Esophagus muscularis mucosa (tissue), 4 donors: ENCODE measurements at regions not wholly inside any gene's neighbourhood (a gene's known extent, or its start where the extent isn't known, plus 50 kb on each side); places are given as distances from the start of the nearest gene placed in this dataset.

Experiments used
- DNase-seq: peaks from one replicate; pipeline ENCODE4 v3.0.0-alpha.2; 2017; ENCODE audit errors: extremely low spot score
- H3K27ac ChIP-seq, 4 donors: fragments of 200-600 bp; sonication (generic); replicated peaks in 1 of 4; 1 replicate in 3 of 4; 2 replicates in 1 of 4; pipeline ENCODE4 v1.5.1; 2016 to 2019; ENCODE audit warnings: mild to moderate bottlenecking in 1 of 4
- H3K27me3 ChIP-seq, 4 donors: fragments of 200-600 bp; sonication (generic); one replicate each; pipeline versions ENCODE4 v1.5.1 to v1.6.0; 2016 to 2019
- H3K36me3 ChIP-seq, 4 donors: fragments of 200-600 bp; sonication (generic); one replicate each; pipeline ENCODE4 v1.5.1; 2016 to 2019
- H3K4me1 ChIP-seq, 4 donors: fragments of 200-600 bp; sonication (generic); one replicate each; pipeline ENCODE4 v1.5.1; 2016 to 2019
- H3K4me3 ChIP-seq, 4 donors: fragments of 200-600 bp; sonication (generic); 1 replicate in 2 of 4; 2 replicates in 2 of 4; pipeline ENCODE4 v1.5.1; 2016 to 2019; ENCODE audit warnings: mild to moderate bottlenecking in 4 of 4, moderate library complexity in 1 of 4
- H3K9me3 ChIP-seq, 4 donors: fragments of 200-600 bp; sonication (generic); 1 replicate in 3 of 4; 2 replicates in 1 of 4; pipeline ENCODE4 v1.5.1; 2016 to 2019
- EP300 ChIP-seq: sonication (generic); formaldehyde crosslinking; IDR thresholded peaks from one replicate; pipeline ENCODE4 v1.6.1; 2017; ENCODE audit warnings: antibody characterized with exemption
- POLR2A ChIP-seq: fragments of 450-650 bp; IDR thresholded peaks from one replicate; pipeline ENCODE4 v1.6.1; 2017; ENCODE audit warnings: antibody characterized with exemption, moderate library complexity, mild to moderate bottlenecking, low read depth
- POLR2AphosphoS5 ChIP-seq, 2 donors: sonication (generic); formaldehyde crosslinking; IDR thresholded peaks; one replicate each; pipeline ENCODE4 v1.6.1; 2017; ENCODE audit warnings: antibody characterized with exemption in 2 of 2
- WGBS: methylation state at CpG from one replicate; pipeline ENCODE4 v1.1.5; 2018; 5-methylcytosine and 5-hydroxymethylcytosine counted together
- intact Hi-C: fragments of 100-400 bp; cut with DNase I; formaldehyde crosslinking; loops from one replicate; pipeline ENCODE4 v1.15.1; 2023
- TF ChIP-seq, protein P1 (sequence below), 3 experiments: fragments of 200-600 bp in 2 of 3; fragments of 450-650 bp in 1 of 3; sonication (generic) in 2 of 3; IDR thresholded peaks; one replicate each; pipeline ENCODE4 v1.5.1; 2017 to 2019; ENCODE audit warnings: antibody characterized with exemption in 3 of 3, mild to moderate bottlenecking in 2 of 3, moderate library complexity in 1 of 3

DNA sequence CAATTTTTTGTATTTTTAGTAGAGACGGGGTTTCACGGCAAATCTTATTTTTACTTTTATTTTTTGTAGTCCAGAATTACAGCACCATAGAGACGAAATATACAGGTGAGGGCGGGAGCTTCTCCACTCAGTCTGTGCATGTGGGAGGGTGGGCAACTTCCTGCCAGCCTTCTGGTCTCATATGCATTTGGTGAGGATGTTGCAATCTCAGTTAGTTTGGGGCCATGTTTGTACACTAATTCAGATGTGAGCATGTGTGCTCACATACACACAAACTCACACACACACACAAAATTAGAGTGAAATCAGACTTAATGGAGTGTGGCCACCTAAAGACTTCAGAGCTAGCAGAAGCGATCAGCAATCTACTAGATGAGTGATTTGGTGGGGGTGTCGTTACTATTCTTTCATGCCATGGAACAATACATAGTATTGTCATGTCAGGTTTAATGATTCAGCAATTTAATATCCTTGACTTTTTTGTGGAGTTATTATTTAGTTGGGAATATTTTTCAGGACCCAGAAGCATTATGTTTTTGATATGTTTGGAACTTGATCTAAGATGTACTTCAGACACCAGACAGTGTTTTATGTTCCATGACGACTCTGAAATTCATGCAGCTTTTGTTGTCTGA, 78.0 kb upstream of the BMP2 start:
- TF ChIP-seq, protein P1, sequence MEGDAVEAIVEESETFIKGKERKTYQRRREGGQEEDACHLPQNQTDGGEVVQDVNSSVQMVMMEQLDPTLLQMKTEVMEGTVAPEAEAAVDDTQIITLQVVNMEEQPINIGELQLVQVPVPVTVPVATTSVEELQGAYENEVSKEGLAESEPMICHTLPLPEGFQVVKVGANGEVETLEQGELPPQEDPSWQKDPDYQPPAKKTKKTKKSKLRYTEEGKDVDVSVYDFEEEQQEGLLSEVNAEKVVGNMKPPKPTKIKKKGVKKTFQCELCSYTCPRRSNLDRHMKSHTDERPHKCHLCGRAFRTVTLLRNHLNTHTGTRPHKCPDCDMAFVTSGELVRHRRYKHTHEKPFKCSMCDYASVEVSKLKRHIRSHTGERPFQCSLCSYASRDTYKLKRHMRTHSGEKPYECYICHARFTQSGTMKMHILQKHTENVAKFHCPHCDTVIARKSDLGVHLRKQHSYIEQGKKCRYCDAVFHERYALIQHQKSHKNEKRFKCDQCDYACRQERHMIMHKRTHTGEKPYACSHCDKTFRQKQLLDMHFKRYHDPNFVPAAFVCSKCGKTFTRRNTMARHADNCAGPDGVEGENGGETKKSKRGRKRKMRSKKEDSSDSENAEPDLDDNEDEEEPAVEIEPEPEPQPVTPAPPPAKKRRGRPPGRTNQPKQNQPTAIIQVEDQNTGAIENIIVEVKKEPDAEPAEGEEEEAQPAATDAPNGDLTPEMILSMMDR (IDR thresholded peaks at IDR 0.05) = no peak
- TF ChIP-seq POLR2AphosphoS5 (IDR thresholded peaks at IDR 0.05) = no peak
- TF ChIP-seq POLR2A = no peak
- no peak for TF ChIP-seq EP300
- peak; percentile 45 for DNase-seq
- no peaks in the 10 kb centered on the region for H3K9me3 ChIP-seq
- no peak overlapping the region for H3K4me3 ChIP-seq
- H3K36me3 ChIP-seq = no peaks in the 10 kb centered on the region
- no peaks in the 10 kb centered on the region for H3K27me3 ChIP-seq
- intact Hi-C loops = no loop called here
- no peak overlapping the region for H3K27ac ChIP-seq
- 76% methylated on average over 7 of the region's 7 CpGs for WGBS
- H3K4me1 ChIP-seq = peaks cover 0 to 8% (median 4%) of the 10 kb centered on the region in 4 donors

DNA sequence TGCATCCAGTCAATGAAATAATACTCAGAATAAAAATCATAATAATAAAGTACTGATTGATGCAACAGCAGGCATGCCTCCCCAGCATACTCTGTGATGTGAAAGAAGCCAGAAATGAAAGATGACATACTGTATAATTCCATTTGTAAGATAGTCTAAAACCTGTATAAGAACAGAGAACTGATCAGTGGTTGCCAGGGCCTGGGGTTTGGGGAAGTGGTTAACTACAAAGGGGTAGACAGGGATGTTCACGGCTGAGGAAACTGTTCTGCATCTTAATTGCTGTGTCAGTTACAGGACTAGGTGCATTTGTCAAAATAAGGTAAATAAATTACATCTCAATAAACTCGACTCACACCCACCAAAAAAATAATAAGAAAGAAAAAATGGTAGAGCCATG, 81.3 kb upstream of the BMP2 start:
- intact Hi-C loops = no loop called here
- no peak overlapping the region for H3K27ac ChIP-seq
- DNase-seq = peak; percentile 64

DNA sequence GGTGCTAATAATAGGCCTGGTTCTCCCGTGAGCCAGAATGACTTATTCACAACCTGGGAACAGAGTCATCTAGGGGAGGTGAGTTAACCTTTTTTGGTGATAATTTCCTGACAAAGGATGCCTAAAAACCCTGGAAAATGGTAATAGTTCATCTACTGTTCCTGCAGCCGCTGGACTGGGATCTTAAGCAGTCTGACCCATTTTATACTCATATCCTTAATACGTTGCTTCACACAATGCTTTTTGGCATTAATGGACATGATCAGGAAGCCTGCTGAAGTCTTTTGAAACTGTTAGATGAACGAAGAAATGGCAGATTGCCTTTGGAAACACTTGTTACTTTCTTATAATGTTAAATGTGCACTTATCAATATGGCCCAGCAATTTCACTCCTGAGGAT, 81.9 kb upstream of the BMP2 start:
- Histone ChIP-seq H3K9me3 (no peaks in the 10 kb centered on the region), H3K36me3 (no peaks in the 10 kb centered on the region), H3K4me3 (no peak overlapping the region), H3K27ac (no peak overlapping the region), H3K27me3 (no peaks in the 10 kb centered on the region), H3K4me1 (no peaks in the 10 kb centered on the region)
- DNase-seq = no peak
- intact Hi-C loops = no loop called here
- 75% methylated on average over 4 of the region's 4 CpGs for WGBS
- TF ChIP-seq EP300 (no peak), POLR2A (no peak), POLR2AphosphoS5 (IDR thresholded peaks at IDR 0.05) (no peak)
- TF ChIP-seq, protein P1 (IDR thresholded peaks at IDR 0.05) = no peak

More for the DNA sequence above, 81.3 kb upstream of the BMP2 start:
- no peaks in the 10 kb centered on the region for H3K9me3 ChIP-seq
- WGBS = 51% methylated on average over 2 of the region's 2 CpGs
- no peak overlapping the region for H3K4me3 ChIP-seq
- no peak for TF ChIP-seq POLR2A
- TF ChIP-seq POLR2AphosphoS5 (IDR thresholded peaks at IDR 0.05) = no peak
- no peak for TF ChIP-seq EP300
- TF ChIP-seq, protein P1 (IDR thresholded peaks at IDR 0.05) = no peak
- no peaks in the 10 kb centered on the region for H3K27me3 ChIP-seq
- no peaks in the 10 kb centered on the region for H3K4me1 ChIP-seq
- no peaks in the 10 kb centered on the region for H3K36me3 ChIP-seq

DNA sequence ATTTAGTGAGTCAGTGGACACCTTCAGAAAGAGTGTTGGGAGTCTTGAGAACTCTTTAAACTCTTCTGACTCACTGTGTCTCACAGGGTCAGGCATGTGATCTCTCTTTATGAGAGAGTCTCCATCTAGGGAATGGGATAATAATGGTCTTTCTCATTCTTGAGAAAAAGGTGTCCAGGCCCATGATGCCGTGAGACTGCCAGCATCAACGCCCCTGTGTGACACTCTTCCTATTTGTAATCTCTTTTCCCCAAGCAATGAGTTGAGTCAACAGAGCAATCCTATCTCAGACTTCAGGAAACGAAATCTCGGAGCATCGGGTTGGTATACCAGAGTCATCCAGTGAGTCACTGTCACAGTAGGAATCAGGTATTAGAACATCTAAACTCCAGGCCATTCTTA, 82.3 kb upstream of the BMP2 start:
- H3K4me1 ChIP-seq = no peaks in the 10 kb centered on the region
- no peaks in the 10 kb centered on the region for H3K36me3 ChIP-seq
- intact Hi-C loops = no loop called here
- H3K4me3 ChIP-seq = no peak overlapping the region
- 97% methylated on average over 5 of the region's 5 CpGs for WGBS
- H3K9me3 ChIP-seq = no peaks in the 10 kb centered on the region
- DNase-seq = peak; percentile 82
- no peaks in the 10 kb centered on the region for H3K27me3 ChIP-seq
- TF ChIP-seq EP300 (no peak), POLR2AphosphoS5 (IDR thresholded peaks at IDR 0.05) (no peak), POLR2A (no peak)
- TF ChIP-seq, protein P1 (IDR thresholded peaks at IDR 0.05) = no peak
- H3K27ac ChIP-seq = no peak overlapping the region
